WTC11 (cell line): ENCODE measurements at regions not wholly inside any gene's neighbourhood (a gene's known extent, or its start where the extent isn't known, plus 50 kb on each side); places are given as distances from the start of the nearest gene placed in this dataset.

Source experiments
- ATAC-seq: fragments of 200-7000 bp; cut with Tn5 transposase; 2 replicates; pipeline ENCODE4 v1.10.0; 2021; ENCODE audit warnings: mild to moderate bottlenecking, moderate library complexity
- CTCF ChIA-PET: fragments of 300-600 bp; sonication (Branson Sonifier 250); formaldehyde crosslinking; loops from one replicate; lab custom pipeline; 2021; ENCODE audit warnings: antibody characterized with exemption; lab: Charles Lee
- POLR2A ChIA-PET: fragments of 350-600 bp; sonication (Branson Sonifier 250); formaldehyde crosslinking; loops from one replicate; lab custom pipeline; 2021; ENCODE audit warnings: antibody characterized with exemption; lab: Charles Lee
- DNase-seq: peaks from one replicate; pipeline ENCODE4 v3.0.0; 2021; ENCODE audit warnings: low spot score
- H3K27ac Mint-ChIP-seq: 2 replicates; pipeline ENCODE4 v1.8.0; 2021; ENCODE audit warnings: mixed read lengths
- H3K27me3 Mint-ChIP-seq: 2 replicates; pipeline ENCODE4 v1.8.0; 2021; ENCODE audit warnings: low read depth, mild to moderate bottlenecking, moderate library complexity, mixed read lengths
- H3K36me3 Mint-ChIP-seq: 2 replicates; pipeline ENCODE4 v1.8.0; 2021; ENCODE audit warnings: mixed read lengths
- H3K4me1 Mint-ChIP-seq: 2 replicates; pipeline ENCODE4 v1.8.0; 2022; ENCODE audit warnings: mixed read lengths
- H3K4me3 Mint-ChIP-seq: 2 replicates; pipeline ENCODE4 v1.8.0; 2021; ENCODE audit warnings: mild to moderate bottlenecking, moderate library complexity, mixed read lengths
- H3K9me3 Mint-ChIP-seq: 2 replicates; pipeline ENCODE4 v1.8.0; 2021; ENCODE audit warnings: mixed read lengths
- ATF2 ChIP-seq: sonication (generic); formaldehyde crosslinking; IDR thresholded peaks from 2 replicates; pipeline ENCODE4 v1.8.1; 2022; ENCODE audit warnings: low read depth, missing genetic modification reagents, borderline replicate concordance
- CBFB ChIP-seq: sonication (generic); formaldehyde crosslinking; IDR thresholded peaks from 2 replicates; pipeline ENCODE4 v1.8.1; 2022; ENCODE audit warnings: mild to moderate bottlenecking, low read depth, missing genetic modification reagents
- E2F4 ChIP-seq: sonication (generic); formaldehyde crosslinking; IDR thresholded peaks from 2 replicates; pipeline ENCODE4 v1.8.1; 2022; ENCODE audit warnings: low read depth, mild to moderate bottlenecking, moderate library complexity, missing genetic modification reagents, borderline replicate concordance
- ESRRA ChIP-seq: sonication (generic); formaldehyde crosslinking; IDR thresholded peaks from 2 replicates; pipeline ENCODE4 v1.8.1; 2022; ENCODE audit warnings: mild to moderate bottlenecking, missing genetic modification reagents, borderline replicate concordance
- FOXK1 ChIP-seq: sonication (generic); formaldehyde crosslinking; IDR thresholded peaks from 2 replicates; pipeline ENCODE4 v1.8.0; 2022; ENCODE audit warnings: mild to moderate bottlenecking, moderate library complexity, missing genetic modification reagents
- FOXP4 ChIP-seq: sonication (generic); formaldehyde crosslinking; IDR thresholded peaks from 2 replicates; pipeline ENCODE4 v1.8.0; 2022; ENCODE audit warnings: mild to moderate bottlenecking, missing genetic modification reagents
- GABPB1 ChIP-seq: sonication (generic); formaldehyde crosslinking; IDR thresholded peaks from 2 replicates; pipeline ENCODE4 v1.8.1; 2023; ENCODE audit warnings: mild to moderate bottlenecking, missing genetic modification reagents
- GTF2I ChIP-seq: fragments of 250-450 bp; sonication (Bioruptor Pico); conservative IDR thresholded peaks from 2 replicates; pipeline ENCODE4 v1.4.0; 2021; ENCODE audit warnings: mild to moderate bottlenecking
- MAX ChIP-seq: sonication (generic); formaldehyde crosslinking; IDR thresholded peaks from 2 replicates; pipeline ENCODE4 v1.8.0; 2022; ENCODE audit warnings: mild to moderate bottlenecking, missing genetic modification reagents
- NFATC4 ChIP-seq: fragments of 250-450 bp; sonication (Bioruptor Pico); IDR thresholded peaks from 2 replicates; pipeline ENCODE4 v1.9.0; 2021; ENCODE audit warnings: mild to moderate bottlenecking
- NFYB ChIP-seq: sonication (generic); formaldehyde crosslinking; conservative IDR thresholded peaks from 2 replicates; pipeline ENCODE4 v1.8.0; 2022; ENCODE audit warnings: low read depth, missing genetic modification reagents
- NR3C1 ChIP-seq: sonication (generic); formaldehyde crosslinking; conservative IDR thresholded peaks from 2 replicates; pipeline ENCODE4 v1.8.1; 2023; ENCODE audit warnings: low read depth, mild to moderate bottlenecking, missing genetic modification reagents
- RELA ChIP-seq: sonication (generic); formaldehyde crosslinking; IDR thresholded peaks from 2 replicates; pipeline ENCODE4 v1.8.1; 2022; ENCODE audit warnings: missing genetic modification reagents, mild to moderate bottlenecking, borderline replicate concordance
- TCF7 ChIP-seq: sonication (generic); formaldehyde crosslinking; IDR thresholded peaks from 2 replicates; pipeline ENCODE4 v1.8.0; 2022; ENCODE audit warnings: mild to moderate bottlenecking, low read depth, missing genetic modification reagents, moderate library complexity
- TP53 ChIP-seq: sonication (generic); formaldehyde crosslinking; IDR thresholded peaks from 2 replicates; pipeline ENCODE4 v1.8.1; 2023; ENCODE audit warnings: mild to moderate bottlenecking, missing genetic modification reagents
- ZMAT4 ChIP-seq: fragments of 250-450 bp; sonication (Bioruptor Pico); IDR thresholded peaks from 2 replicates; pipeline ENCODE4 v1.9.0; 2021; ENCODE audit warnings: mild to moderate bottlenecking
- ZNF232 ChIP-seq: sonication (generic); formaldehyde crosslinking; IDR thresholded peaks from 2 replicates; pipeline ENCODE4 v1.8.0; 2022; ENCODE audit warnings: mild to moderate bottlenecking, missing genetic modification reagents
- ZNF317 ChIP-seq: sonication (generic); formaldehyde crosslinking; IDR thresholded peaks from 2 replicates; pipeline ENCODE4 v1.8.1; 2023; ENCODE audit warnings: low read depth, mild to moderate bottlenecking, moderate library complexity, missing genetic modification reagents, borderline replicate concordance
- ZNF416 ChIP-seq: fragments of 250-450 bp; sonication (Bioruptor Pico); IDR thresholded peaks from 2 replicates; pipeline ENCODE4 v1.9.0; 2021; ENCODE audit warnings: mild to moderate bottlenecking, inconsistent platforms
- ZNF423 ChIP-seq: fragments of 250-450 bp; sonication (Bioruptor Pico); IDR thresholded peaks from 2 replicates; pipeline ENCODE4 v2.1.2; 2022; ENCODE audit warnings: mild to moderate bottlenecking, moderate library complexity
- ZNF512 ChIP-seq: sonication (generic); formaldehyde crosslinking; IDR thresholded peaks from 2 replicates; pipeline ENCODE4 v1.8.1; 2022; ENCODE audit warnings: missing genetic modification reagents, borderline replicate concordance

GRCh38 chr10:129039406-129040370 is 427.4 kb upstream of the MGMT start (continued):
- TF ChIP-seq FOXK1 (CRISPR knock-in tag) (no peak), RELA (CRISPR knock-in tag) (no peak), TP53 (no peak), NR3C1 (CRISPR knock-in tag) (no peak), GTF2I (CRISPR knock-in tag) (no peak), ZNF317 (CRISPR knock-in tag) (no peak)

GRCh38 chr10:129040377-129040776 is 426.7 kb upstream of the MGMT start:
- Mint-ChIP-seq H3K36me3 (no peaks in the 10 kb centered on the region), H3K4me1 (peaks cover 31% of the 10 kb centered on the region), H3K27ac (no peak overlapping the region)
- no peak for TF ChIP-seq FOXP4
- TF ChIP-seq ZNF512 (CRISPR knock-in tag), result no peak
- no peak for TF ChIP-seq ATF2 (CRISPR knock-in tag)
- no peak for TF ChIP-seq NFATC4 (CRISPR knock-in tag)
- TF ChIP-seq CBFB (CRISPR knock-in tag), result no peak
- TF ChIP-seq E2F4 (CRISPR knock-in tag), result no peak
- TF ChIP-seq ZNF423, result no peak
- no peak for TF ChIP-seq ZMAT4
- TF ChIP-seq, all 79 proteins: peak for 0
- H3K27me3 Mint-ChIP-seq, result no peaks in the 10 kb centered on the region; the same call in 1 of the 2 replicates
- H3K4me3 Mint-ChIP-seq, result no peak overlapping the region
- H3K9me3 Mint-ChIP-seq, result no peaks in the 10 kb centered on the region
- ChIA-PET POLR2A (no interaction called here), CTCF (no interaction called here)
- DNase-seq (no peak), ATAC-seq (no peak)

GRCh38 chr10:129041916-129042315 is 425.1 kb upstream of the MGMT start:
- ChIA-PET POLR2A (no interaction called here), CTCF (no interaction called here)
- H3K4me1 Mint-ChIP-seq, result peaks cover 31% of the 10 kb centered on the region
- no peak overlapping the region for H3K27ac Mint-ChIP-seq
- no peaks in the 10 kb centered on the region; the same call in 1 of the 2 replicates for H3K27me3 Mint-ChIP-seq
- no peaks in the 10 kb centered on the region for H3K9me3 Mint-ChIP-seq
- TF ChIP-seq RELA (CRISPR knock-in tag) (no peak), ZNF416 (CRISPR knock-in tag) (no peak), NFYB (no peak), GABPB1 (CRISPR knock-in tag) (no peak), ZNF232 (CRISPR knock-in tag) (no peak), MAX (CRISPR knock-in tag) (no peak), ESRRA (CRISPR knock-in tag) (no peak), TCF7 (CRISPR knock-in tag) (no peak), ZNF512 (CRISPR knock-in tag) (no peak)
- no peak overlapping the region for H3K4me3 Mint-ChIP-seq
- no peak for ATAC-seq
- H3K36me3 Mint-ChIP-seq, result no peaks in the 10 kb centered on the region
- DNase-seq, result no peak
